Lower leg skin (tissue), 3 donors: ENCODE measurements at regions not wholly inside any gene's neighbourhood (a gene's known extent, or its start where the extent isn't known, plus 50 kb on each side); places are given as distances from the start of the nearest gene placed in this dataset.

Source experiments
- CTCF ChIP-seq, 3 donors: fragments of 450-650 bp; IDR thresholded peaks; one replicate each; pipeline ENCODE4 v1.5.1; 2016; ENCODE audit warnings: antibody characterized with exemption in 3 of 3, mild to moderate bottlenecking in 3 of 3, moderate library complexity in 2 of 3
- POLR2A ChIP-seq, 2 donors: fragments of 450-650 bp; IDR thresholded peaks; one replicate each; pipeline ENCODE4 v1.6.1; 2016 to 2017; ENCODE audit warnings: antibody characterized with exemption in 2 of 2, mild to moderate bottlenecking in 1 of 2, moderate library complexity in 1 of 2

DNA sequence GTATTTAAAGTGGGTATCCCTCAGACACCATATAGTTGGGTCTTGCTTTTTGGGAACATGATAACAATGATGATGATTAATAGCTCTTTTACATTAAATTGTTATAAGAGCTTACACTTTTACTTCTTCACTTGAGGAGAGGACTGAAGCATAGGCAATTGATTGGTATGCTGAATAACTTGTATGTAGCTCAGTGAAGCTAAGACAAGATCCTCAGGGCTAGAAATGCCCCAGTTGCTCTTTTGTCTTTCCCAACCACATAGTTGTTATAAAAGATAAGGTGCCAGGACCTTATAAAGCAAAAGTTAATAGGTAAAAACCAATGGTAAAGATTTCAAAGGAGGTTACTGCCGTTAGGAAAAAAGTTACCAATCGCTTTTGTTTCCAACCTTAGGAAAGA lies 123.4 kb downstream of the KCNK1 start:
- TF ChIP-seq CTCF (IDR thresholded peaks at IDR 0.05) (no peak), POLR2A (IDR thresholded peaks at IDR 0.05) (no peak)
